PC-3 (cell line): ENCODE measurements at regions not wholly inside any gene's neighbourhood (a gene's known extent, or its start where the extent isn't known, plus 50 kb on each side); places are given as distances from the start of the nearest gene placed in this dataset.

Experiments used
- ATAC-seq: fragments of 200-7000 bp; cut with Tn5 transposase; 2 replicates; pipeline ENCODE4 v1.9.1; 2020; ENCODE audit warnings: mild to moderate bottlenecking, moderate library complexity
- BruUV-seq: library from RNA; stranded (reverse); fragments of 400-500 nt; replicated peaks from 2 replicates; lab custom pipeline; 2021; lab: Mats Ljungman, UMichigan
- CTCF ChIA-PET: fragments of 300-600 bp; sonication (Branson Sonifier 250); formaldehyde crosslinking; loops from one replicate; lab custom pipeline; 2022; ENCODE audit warnings: antibody characterized with exemption; lab: Charles Lee
- POLR2A ChIA-PET: fragments of 300-600 bp; sonication (Branson Sonifier 250); formaldehyde crosslinking; loops from one replicate; lab custom pipeline; 2022; ENCODE audit warnings: antibody characterized with exemption; ENCODE audit not compliant: unreplicated experiment; lab: Charles Lee
- DNase-seq: peaks from one replicate; pipeline ENCODE4 v3.0.0-alpha.2; 2015
- H2AFZ ChIP-seq: fragments of 300-600 bp; sonication (generic); 2 replicates; pipeline ENCODE4 v1.6.0; 2016; ENCODE audit warnings: antibody characterized with exemption, low read length
- H3F3A ChIP-seq: fragments of 300-600 bp; sonication (generic); one replicate; pipeline ENCODE4 v1.6.0; 2017; ENCODE audit warnings: antibody characterized with exemption, low read length, control low read depth, mild to moderate bottlenecking; ENCODE audit not compliant: unreplicated experiment
- H3K27ac ChIP-seq: fragments of 300-600 bp; sonication (generic); 2 replicates; pipeline ENCODE4 v1.5.1; 2016; ENCODE audit warnings: mild to moderate bottlenecking, low read length
- H3K27me3 ChIP-seq: fragments of 300-600 bp; sonication (generic); 2 replicates; pipeline ENCODE4 v1.6.1; 2016; ENCODE audit warnings: low read length, mixed read lengths
- H3K36me3 ChIP-seq: fragments of 300-600 bp; sonication (generic); 2 replicates; pipeline ENCODE4 v1.6.1; 2016; ENCODE audit warnings: low read depth, mixed run types, low read length, mixed read lengths
- H3K4me1 ChIP-seq: fragments of 300-600 bp; sonication (generic); 2 replicates; pipeline ENCODE4 v1.5.1; 2016; ENCODE audit warnings: low read length; ENCODE audit not compliant: insufficient read depth
- H3K4me2 ChIP-seq: fragments of 300-600 bp; sonication (generic); 2 replicates; pipeline ENCODE4 v1.6.0; 2016; ENCODE audit warnings: low read length
- H3K4me3 ChIP-seq: fragments of 300-600 bp; sonication (generic); 2 replicates; pipeline ENCODE4 v1.5.1; 2016; ENCODE audit warnings: mild to moderate bottlenecking, low read length, mixed read lengths
- H3K79me2 ChIP-seq: fragments of 300-600 bp; sonication (generic); 2 replicates; pipeline ENCODE4 v1.6.1; 2017; ENCODE audit warnings: low read length, mixed read lengths
- H3K9ac ChIP-seq: fragments of 300-600 bp; sonication (generic); 2 replicates; pipeline ENCODE4 v1.6.0; 2016; ENCODE audit warnings: mild to moderate bottlenecking, low read length
- H3K9me2 ChIP-seq: fragments of 300-600 bp; sonication (generic); replicated peaks from 2 replicates; pipeline ENCODE4 v1.6.1; 2016; ENCODE audit warnings: mixed run types, low read length, mixed read lengths
- H3K9me3 ChIP-seq: fragments of 300-600 bp; sonication (generic); 2 replicates; pipeline ENCODE4 v1.6.1; 2016; ENCODE audit warnings: low read length, mixed read lengths
- H4K20me1 ChIP-seq: fragments of 300-600 bp; sonication (generic); 2 replicates; pipeline ENCODE4 v1.6.1; 2016; ENCODE audit warnings: low read length, mixed read lengths
- CTCF ChIP-seq: fragments of 300-600 bp; sonication (generic); conservative IDR thresholded peaks from 2 replicates; pipeline ENCODE4 v1.5.1; 2017; ENCODE audit warnings: antibody characterized with exemption, low read depth, mild to moderate bottlenecking, low read length
- EZH2 ChIP-seq: fragments of 300-600 bp; sonication (generic); IDR thresholded peaks from one replicate; pipeline ENCODE4 v1.6.1; 2017; ENCODE audit warnings: antibody characterized with exemption, mild to moderate bottlenecking, low read length; ENCODE audit not compliant: unreplicated experiment
- EZH2phosphoT487 ChIP-seq: fragments of 300-600 bp; sonication (generic); IDR thresholded peaks from 2 replicates; pipeline ENCODE4 v1.6.1; 2018; ENCODE audit warnings: mild to moderate bottlenecking, antibody characterized with exemption, low read length, borderline replicate concordance
- intact Hi-C: fragments of 100-400 bp; cut with micrococcal nuclease; formaldehyde crosslinking; loops from 2 replicates; pipeline ENCODE4 v1.9.0; 2023

GRCh38 chr10:21015851-21016250, 118.7 kb upstream of the NEBL start:
- ATAC-seq: no peak
- no peaks in the 10 kb centered on the region for H3K4me1 ChIP-seq
- CTCF ChIA-PET: no interaction called here
- H3F3A ChIP-seq: no peaks in the 10 kb centered on the region
- no peak overlapping the region for H3K27ac ChIP-seq
- POLR2A ChIA-PET: no interaction called here
- H3K79me2 ChIP-seq: no peaks in the 10 kb centered on the region
- no peak for DNase-seq
- no peaks in the 10 kb centered on the region for H4K20me1 ChIP-seq
- BruUV-seq: no TSS peak
- TF ChIP-seq EZH2 (no peak), CTCF (no peak; the same call in 1 of the 2 replicates), EZH2phosphoT487 (no peak)
- no peak overlapping the region for H3K9ac ChIP-seq
- H3K4me3 ChIP-seq: no peak overlapping the region
- no peak overlapping the region for H2AFZ ChIP-seq
- H3K36me3 ChIP-seq: no peaks in the 10 kb centered on the region
- H3K27me3 ChIP-seq: no peaks in the 10 kb centered on the region
- no peaks in the 10 kb centered on the region for H3K9me3 ChIP-seq
- intact Hi-C loops: no loop called here
- no peaks in the 10 kb centered on the region for H3K9me2 ChIP-seq
- no peak overlapping the region for H3K4me2 ChIP-seq

- ChIA-PET POLR2A (no interaction called here), CTCF (no interaction called here)
- no peaks in the 10 kb centered on the region for H3K27me3 ChIP-seq
- TF ChIP-seq EZH2 (no peak), CTCF (no peak)
- BruUV-seq: no TSS peak
- H3K4me3 ChIP-seq: no peak overlapping the region
- intact Hi-C loops: no loop called here
- H3K27ac ChIP-seq: no peak overlapping the region
- H2AFZ ChIP-seq: no peak overlapping the region
- H3K36me3 ChIP-seq: no peaks in the 10 kb centered on the region
- no peak for DNase-seq
- no peaks in the 10 kb centered on the region for H3K79me2 ChIP-seq
- H3K4me1 ChIP-seq: no peaks in the 10 kb centered on the region
- no peak for ATAC-seq
- no peaks in the 10 kb centered on the region for H3K9me3 ChIP-seq
- H3K9me2 ChIP-seq: no peaks in the 10 kb centered on the region
- H3F3A ChIP-seq: no peaks in the 10 kb centered on the region
- H4K20me1 ChIP-seq: no peaks in the 10 kb centered on the region
- H3K9ac ChIP-seq: no peak overlapping the region
- no peak overlapping the region for H3K4me2 ChIP-seq
These were observed 117.0 kb upstream of the NEBL start for GRCh38 chr10:21014141-21014540.

GRCh38 chr10:21011433-21012018, 114.4 kb upstream of the NEBL start:
- no peak for TF ChIP-seq EZH2phosphoT487
- TF ChIP-seq CTCF: no peak
- TF ChIP-seq EZH2: no peak
- H3K27ac ChIP-seq: no peak overlapping the region
- no peak overlapping the region for H3K4me2 ChIP-seq
- H3K79me2 ChIP-seq: no peaks in the 10 kb centered on the region
- no peaks in the 10 kb centered on the region for H3K36me3 ChIP-seq
- no peak overlapping the region for H2AFZ ChIP-seq
- no peaks in the 10 kb centered on the region for H3F3A ChIP-seq
- H3K9me2 ChIP-seq: no peaks in the 10 kb centered on the region
- no peak overlapping the region for H3K4me3 ChIP-seq
- no peak for ATAC-seq
- no peaks in the 10 kb centered on the region for H4K20me1 ChIP-seq
- H3K27me3 ChIP-seq: no peaks in the 10 kb centered on the region
- intact Hi-C loops: no loop called here
- H3K4me1 ChIP-seq: no peaks in the 10 kb centered on the region
- no peak for DNase-seq
- BruUV-seq: no TSS peak
- ChIA-PET CTCF (no interaction called here), POLR2A (no interaction called here)
- H3K9ac ChIP-seq: no peak overlapping the region
- H3K9me3 ChIP-seq: no peaks in the 10 kb centered on the region
